CD4-positive, alpha-beta T cell (primary cell): ENCODE measurements at regions not wholly inside any gene's neighbourhood (a gene's known extent, or its start where the extent isn't known, plus 50 kb on each side); places are given as distances from the start of the nearest gene placed in this dataset.
"Not testable (repeated sequence)": the region's sequence is repeated elsewhere in the genome, so short reads cannot be mapped to it uniquely, and the experiment has no call there.

ENCODE experiments used
- ATAC-seq: fragments of 200-7000 bp; cut with Tn5 transposase; one replicate; pipeline ENCODE4 v1.10.0; 2022; ENCODE audit warnings: mild to moderate bottlenecking; ENCODE audit not compliant: poor library complexity
- CTCF ChIA-PET: fragments of 350-600 bp; sonication (Branson Sonifier 250); formaldehyde crosslinking; loops from one replicate; lab custom pipeline; 2021; ENCODE audit warnings: antibody characterized with exemption, inconsistent platforms; lab: Charles Lee
- POLR2A ChIA-PET: fragments of 350-600 bp; sonication (Branson Sonifier 250); formaldehyde crosslinking; loops from one replicate; lab custom pipeline; 2021; ENCODE audit warnings: antibody characterized with exemption, inconsistent platforms; lab: Charles Lee
- DNase-seq, 14 experiments: peaks; one replicate each; pipeline ENCODE4 v3.0.0-alpha.2; 2013 to 2020; ENCODE audit warnings: mixed read lengths in 2 of 14
- H3K27ac ChIP-seq, 2 donors: one replicate each; pipeline versions ENCODE4 v1.5.1 to v1.7.0; 2013; ENCODE audit warnings: low read length in 2 of 2, low read depth in 1 of 2, mild to moderate bottlenecking in 1 of 2
- H3K27me3 ChIP-seq, 2 experiments: 1 replicate in 1 of 2; 2 replicates in 1 of 2; pipeline versions ENCODE4 v1.6.1 to v1.7.0; 2013; ENCODE audit warnings: low read length in 2 of 2, control low read depth in 1 of 2, mild to moderate bottlenecking in 1 of 2, moderate library complexity in 1 of 2; ENCODE audit not compliant: insufficient read depth in 2 of 2, control insufficient read depth in 1 of 2
- H3K36me3 ChIP-seq: one replicate; pipeline ENCODE4 v1.6.1; 2013; ENCODE audit warnings: low read length, control low read depth; ENCODE audit not compliant: insufficient read depth
- H3K4me1 ChIP-seq: one replicate; pipeline ENCODE4 v1.6.1; 2013; ENCODE audit warnings: low read length, control low read depth; ENCODE audit not compliant: insufficient read depth
- H3K4me3 ChIP-seq: one replicate; pipeline ENCODE4 v1.5.1; 2013; ENCODE audit warnings: mild to moderate bottlenecking, low read length, moderate library complexity
- H3K9me3 ChIP-seq, 2 experiments: 1 replicate in 1 of 2; 2 replicates in 1 of 2; pipeline versions ENCODE4 v1.6.1 to v1.7.0; 2013; ENCODE audit warnings: low read length in 2 of 2, mild to moderate bottlenecking in 2 of 2, control low read depth in 1 of 2, moderate library complexity in 1 of 2; ENCODE audit not compliant: control insufficient read depth in 1 of 2, insufficient read depth in 1 of 2
- H3K27ac Mint-ChIP-seq: one replicate; pipeline ENCODE4 v1.8.0; 2020; ENCODE audit warnings: mixed read lengths
- H3K27me3 Mint-ChIP-seq: one replicate; pipeline ENCODE4 v1.8.0; 2021; ENCODE audit warnings: mixed read lengths
- H3K36me3 Mint-ChIP-seq: one replicate; pipeline ENCODE4 v1.8.0; 2021; ENCODE audit warnings: low read depth, mixed read lengths
- H3K4me1 Mint-ChIP-seq: one replicate; pipeline ENCODE4 v1.8.0; 2021; ENCODE audit warnings: low read depth, mixed read lengths
- H3K4me3 Mint-ChIP-seq: one replicate; pipeline ENCODE4 v1.8.0; 2020; ENCODE audit warnings: mild to moderate bottlenecking, mixed read lengths
- H3K9me3 Mint-ChIP-seq: one replicate; pipeline ENCODE4 v1.8.0; 2020; ENCODE audit warnings: mixed read lengths
- CTCF ChIP-seq: fragments of 200-600 bp; IDR thresholded peaks from one replicate; pipeline ENCODE4 v1.8.0; 2022; ENCODE audit warnings: antibody characterized with exemption, mild to moderate bottlenecking
- intact Hi-C, 2 experiments: fragments of 100-400 bp; cut with DNase I in 1 of 2; cut with micrococcal nuclease in 1 of 2; formaldehyde crosslinking; loops; one replicate each; pipeline versions ENCODE4 v1.15.1 to v1.9.0; 2023 to 2025; cut with DNase I, micrococcal nuclease

DNA sequence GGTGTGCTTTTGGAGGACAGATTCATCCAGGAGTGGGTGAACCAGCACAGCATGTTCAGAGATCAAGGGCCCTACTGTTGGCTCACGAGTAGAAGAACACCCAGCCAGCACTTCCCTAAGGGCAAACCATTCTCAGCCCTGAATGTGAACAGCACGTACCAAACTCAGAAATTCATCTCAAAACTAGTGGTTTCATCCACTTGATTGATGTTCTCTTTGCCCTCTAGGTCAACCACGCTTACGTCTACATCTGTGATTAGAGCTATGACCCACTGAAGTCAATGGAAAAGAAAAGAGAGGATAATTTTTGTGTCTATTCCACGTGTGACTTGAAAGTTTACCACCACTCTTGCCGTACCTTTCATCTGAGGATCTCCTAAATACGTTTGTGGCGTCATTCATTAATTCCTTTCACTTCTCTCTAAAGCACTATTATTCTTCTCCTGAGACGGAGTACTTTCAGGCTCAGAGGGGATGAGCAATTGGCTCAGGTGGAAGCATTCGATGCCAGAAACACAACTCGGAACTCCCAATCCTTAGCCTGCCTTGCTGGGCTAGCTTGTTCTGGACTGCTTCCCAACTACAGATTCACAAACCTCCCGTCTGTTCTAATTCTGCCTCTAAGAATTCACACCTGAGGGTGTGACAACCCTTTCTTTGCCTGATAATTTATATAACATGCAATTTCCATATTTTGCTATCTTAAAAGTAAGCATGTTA, 57.3 kb upstream of the HIVEP3 start:
- Histone ChIP-seq H3K4me3 (no peak overlapping the region), H3K27me3 (no peaks in the 10 kb centered on the region), H3K36me3 (no peaks in the 10 kb centered on the region), H3K9me3 (no peaks in the 10 kb centered on the region), H3K4me1 (peaks cover 4% of the 10 kb centered on the region), H3K27ac (no peak overlapping the region)
- ChIA-PET CTCF (no interaction called here), POLR2A (no interaction called here)
- no peaks in the 10 kb centered on the region for H3K27me3 Mint-ChIP-seq
- TF ChIP-seq CTCF: no peak
- intact Hi-C loops: no loop called here
- H3K27ac Mint-ChIP-seq: no peak overlapping the region
- DNase-seq: no peak
- H3K9me3 Mint-ChIP-seq: no peaks in the 10 kb centered on the region
- H3K4me3 Mint-ChIP-seq: no peak overlapping the region
- ATAC-seq: no peak
- H3K36me3 Mint-ChIP-seq: no peaks in the 10 kb centered on the region
- peaks cover 18% of the 10 kb centered on the region for H3K4me1 Mint-ChIP-seq

- no peak overlapping the region for H3K27ac Mint-ChIP-seq
- H3K9me3 Mint-ChIP-seq: no peaks in the 10 kb centered on the region
- TF ChIP-seq CTCF: no peak
- no peak overlapping the region for H3K4me3 Mint-ChIP-seq
- Histone ChIP-seq H3K36me3 (no peaks in the 10 kb centered on the region), H3K27ac (no peak overlapping the region), H3K4me1 (no peaks in the 10 kb centered on the region), H3K27me3 (no peaks in the 10 kb centered on the region), H3K4me3 (no peak overlapping the region), H3K9me3 (no peaks in the 10 kb centered on the region)
- no peak for DNase-seq
- intact Hi-C loops: no loop called here
- H3K36me3 Mint-ChIP-seq: no peaks in the 10 kb centered on the region
- ChIA-PET CTCF (no interaction called here), POLR2A (no interaction called here)
- no peak for ATAC-seq
- H3K27me3 Mint-ChIP-seq: no peaks in the 10 kb centered on the region
- peaks cover 9% of the 10 kb centered on the region for H3K4me1 Mint-ChIP-seq
Observed at GRCh38 chr1:41975121-41975520, 56.4 kb upstream of the HIVEP3 start.

GRCh38 chr1:41968557-41968956, 49.8 kb upstream of the HIVEP3 start:
- intact Hi-C loops, H3K27ac Mint-ChIP-seq, H3K9me3 Mint-ChIP-seq, H3K9me3 ChIP-seq, H3K27me3 Mint-ChIP-seq, H3K4me1 ChIP-seq, H3K27ac ChIP-seq, H3K4me3 Mint-ChIP-seq, H3K27me3 ChIP-seq, H3K36me3 ChIP-seq, H3K4me3 ChIP-seq, DNase-seq, POLR2A ChIA-PET, CTCF ChIA-PET, H3K4me1 Mint-ChIP-seq, ATAC-seq: not testable (repeated sequence)
- peaks cover 15% of the 10 kb centered on the region for H3K36me3 Mint-ChIP-seq
